Mucosa of descending colon (tissue), 3 donors: ENCODE measurements at regions not wholly inside any gene's neighbourhood (a gene's known extent, or its start where the extent isn't known, plus 50 kb on each side); places are given as distances from the start of the nearest gene placed in this dataset.

Experiments used
- ATAC-seq: fragments of 200-7000 bp; cut with Tn5 transposase; one replicate; pipeline ENCODE4 v1.9.1; 2020; ENCODE audit warnings: mild to moderate bottlenecking, moderate library complexity
- DNase-seq, 3 donors: peaks; one replicate each; pipeline ENCODE4 v3.0.0-alpha.2; 2020
- H3K36me3 ChIP-seq: fragments of 200-600 bp; one replicate; pipeline ENCODE4 v1.8.0; 2021; ENCODE audit warnings: low read depth, mild to moderate bottlenecking
- H3K4me1 ChIP-seq: fragments of 200-600 bp; one replicate; pipeline ENCODE4 v1.8.0; 2021; ENCODE audit warnings: low read depth, mild to moderate bottlenecking
- H3K4me3 ChIP-seq: fragments of 200-600 bp; one replicate; pipeline ENCODE4 v1.8.0; 2021; ENCODE audit warnings: mild to moderate bottlenecking
- H3K9me3 ChIP-seq: fragments of 200-600 bp; one replicate; pipeline ENCODE4 v1.8.0; 2021; ENCODE audit warnings: mild to moderate bottlenecking
- CTCF ChIP-seq: fragments of 200-600 bp; IDR thresholded peaks from one replicate; pipeline ENCODE4 v1.8.0; 2022; ENCODE audit warnings: antibody characterized with exemption, mild to moderate bottlenecking
- intact Hi-C, 2 donors: fragments of 100-400 bp; cut with DNase I in 1 of 2; cut with micrococcal nuclease in 1 of 2; formaldehyde crosslinking; loops; one replicate each; pipeline versions ENCODE4 v1.11.0 to v1.11.1; 2022; cut with DNase I, micrococcal nuclease
- donor health status: DM: no; HTN: no; CAD: no; lungs with moderate emphysema.
- donor health status: DM: no; HTN: no; CAD: no.
- donor health status: DM: no; HTN: yes; CAD: no.

GRCh38 chr15:70420948-70421482 lies 323.3 kb upstream of the TLE3 start:
- H3K36me3 ChIP-seq: no peaks in the 10 kb centered on the region
- ATAC-seq: peak; percentile 35
- DNase-seq: no peak
- H3K9me3 ChIP-seq: no peaks in the 10 kb centered on the region
- H3K4me3 ChIP-seq: no peak overlapping the region
- no peaks in the 10 kb centered on the region for H3K4me1 ChIP-seq
- intact Hi-C loops: no loop called here
- no peak for TF ChIP-seq CTCF

DNA sequence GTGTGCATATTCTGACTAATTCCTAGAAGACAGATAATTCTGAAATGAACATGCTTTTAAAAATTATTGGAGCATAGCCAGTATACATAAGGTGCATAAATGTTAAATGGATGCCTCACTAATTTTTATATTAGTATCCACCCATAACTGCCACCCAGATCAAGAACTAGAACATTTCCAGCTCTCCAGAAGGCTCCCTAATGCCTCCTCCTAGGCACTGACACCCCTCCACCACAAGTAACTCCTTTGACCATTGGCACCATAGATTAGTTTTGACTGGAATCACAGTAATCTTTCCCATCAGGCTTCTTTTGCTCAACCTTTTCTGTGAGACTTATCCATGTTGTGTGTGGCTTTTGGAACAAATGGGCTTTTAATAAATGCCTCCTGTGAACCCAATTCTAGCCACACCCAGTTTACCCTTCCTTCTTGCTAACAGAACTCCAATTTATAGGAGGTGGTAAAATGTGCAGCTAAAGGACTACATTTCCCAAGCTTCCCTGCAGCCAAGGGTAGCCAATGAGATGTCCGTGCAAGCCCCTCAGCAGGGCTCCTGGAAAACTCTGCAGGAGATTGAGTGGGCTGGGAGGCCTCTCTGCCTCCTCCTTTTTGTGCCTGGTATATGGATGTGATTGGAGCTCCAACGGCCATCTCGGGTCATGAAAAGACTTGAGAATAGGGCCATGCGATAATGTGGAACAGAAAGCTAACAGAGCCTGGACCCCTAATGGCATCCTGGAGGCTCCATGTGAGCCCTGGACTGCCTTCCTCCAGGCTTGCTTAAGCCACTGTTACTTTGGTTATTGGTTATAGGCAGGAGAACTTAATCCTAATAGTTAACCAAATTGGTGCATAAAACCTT lies 322.6 kb upstream of the TLE3 start:
- intact Hi-C loops: no loop called here
- DNase-seq (no peak), ATAC-seq (no peak)
- Histone ChIP-seq H3K36me3 (no peaks in the 10 kb centered on the region), H3K9me3 (no peaks in the 10 kb centered on the region), H3K4me1 (no peaks in the 10 kb centered on the region), H3K4me3 (no peak overlapping the region)
- TF ChIP-seq CTCF: no peak

GRCh38 chr15:70418943-70419342 lies 321.2 kb upstream of the TLE3 start:
- intact Hi-C loops: no loop called here
- ATAC-seq: no peak
- no peaks in the 10 kb centered on the region for H3K36me3 ChIP-seq
- no peak for TF ChIP-seq CTCF
- H3K4me1 ChIP-seq: no peaks in the 10 kb centered on the region
- H3K4me3 ChIP-seq: no peak overlapping the region
- H3K9me3 ChIP-seq: no peaks in the 10 kb centered on the region
- no peak for DNase-seq

GRCh38 chr15:70417535-70417934 lies 319.8 kb upstream of the TLE3 start:
- intact Hi-C loops: no loop called here
- H3K9me3 ChIP-seq: no peaks in the 10 kb centered on the region
- H3K4me1 ChIP-seq: peaks cover 4% of the 10 kb centered on the region
- TF ChIP-seq CTCF: no peak
- H3K4me3 ChIP-seq: no peak overlapping the region
- ATAC-seq: no peak
- H3K36me3 ChIP-seq: no peaks in the 10 kb centered on the region
- DNase-seq: no peak

GRCh38 chr15:70416829-70417228 lies 319.1 kb upstream of the TLE3 start:
- Histone ChIP-seq H3K4me3 (no peak overlapping the region), H3K9me3 (no peaks in the 10 kb centered on the region), H3K36me3 (no peaks in the 10 kb centered on the region), H3K4me1 (peaks cover 4% of the 10 kb centered on the region)
- no peak for TF ChIP-seq CTCF
- DNase-seq: no peak
- no peak for ATAC-seq
- intact Hi-C loops: no loop called here
